NCI-H1417 (cell line): ENCODE measurements at regions not wholly inside any gene's neighbourhood (a gene's known extent, or its start where the extent isn't known, plus 50 kb on each side); places are given as distances from the start of the nearest gene placed in this dataset.

Experiments
- DNase-seq, 3 experiments: peaks; one replicate each; lab custom pipeline; 2025; lab: John Stamatoyannopoulos, UW

DNA sequence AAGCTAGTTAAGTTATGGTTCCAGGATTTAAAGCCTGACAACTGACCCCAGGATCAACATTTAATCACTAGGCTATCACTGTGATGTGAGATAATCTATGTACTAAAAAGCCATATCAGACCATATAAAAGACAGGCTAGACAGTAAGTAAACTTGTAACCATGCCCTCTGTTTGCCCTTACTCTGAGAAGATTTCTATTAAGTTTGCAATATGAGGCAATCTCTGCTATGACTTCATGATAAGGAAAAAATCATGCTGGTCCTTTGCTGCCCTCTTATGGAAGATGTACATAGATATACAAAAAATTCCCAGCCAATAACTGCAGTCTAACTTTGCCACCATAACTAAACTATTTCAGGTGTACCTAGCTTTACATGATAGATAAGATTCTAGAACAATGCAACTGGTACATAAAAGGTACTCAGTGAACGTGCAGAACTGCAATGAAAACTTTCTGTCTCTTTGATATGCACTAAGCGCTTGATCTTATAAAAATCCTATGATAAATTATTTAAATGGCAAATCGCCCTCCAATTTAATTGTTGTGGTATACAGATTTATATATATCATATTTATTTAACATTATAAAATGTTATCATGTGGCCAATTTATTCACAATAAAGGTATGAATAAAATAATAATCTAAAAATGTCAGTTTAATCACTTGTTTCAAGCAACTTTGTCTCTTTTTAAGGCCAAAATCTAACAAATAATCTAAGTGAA is 70.5 kb downstream of the FAM217A start:
- peak; percentile 4 to 63 (median 22) for DNase-seq

DNA sequence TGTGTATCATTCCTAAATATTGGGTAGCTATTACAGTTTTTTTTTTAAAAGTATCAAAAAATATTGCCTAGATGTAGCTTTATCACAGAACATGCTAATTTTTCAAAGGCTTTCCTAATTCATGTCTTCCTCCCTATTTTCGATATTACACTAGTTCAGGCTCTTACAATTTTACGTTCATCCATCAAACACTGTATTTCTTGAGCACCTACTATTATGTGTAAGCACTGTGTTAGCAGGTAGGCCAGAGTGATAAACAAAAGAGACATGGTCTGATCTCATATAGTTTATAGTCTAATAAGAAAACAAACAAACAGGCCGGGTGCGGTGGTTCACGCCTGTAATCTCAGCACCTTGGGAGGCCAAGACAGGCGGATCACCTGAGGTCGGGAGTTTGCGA is 69.5 kb downstream of the FAM217A start:
- DNase-seq, result no peak

- DNase-seq, result no peak
Observed at GRCh38 chr6:4010048-4010447, 68.9 kb downstream of the FAM217A start.

DNA sequence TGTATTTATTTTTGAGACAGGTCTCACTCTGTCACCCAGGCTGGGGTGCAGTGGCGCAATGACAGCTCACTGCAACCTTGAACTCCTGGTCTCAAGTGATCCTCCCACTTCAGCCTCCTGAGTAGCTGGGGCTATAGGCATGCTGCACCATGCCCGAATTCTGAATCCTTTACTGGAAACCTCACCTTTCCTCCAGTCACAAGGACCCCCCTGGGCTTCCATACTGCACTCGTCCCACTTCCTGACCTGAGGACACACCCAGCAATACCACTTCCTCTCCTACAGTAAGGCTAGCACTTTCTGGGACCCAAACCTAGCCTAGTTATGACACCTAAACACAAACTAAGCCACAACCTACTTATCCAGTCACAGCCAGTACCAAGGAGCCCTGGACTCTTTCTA is 68.2 kb downstream of the FAM217A start:
- no peak for DNase-seq

GRCh38 chr6:4012826-4013225 is 66.1 kb downstream of the FAM217A start:
- no peak for DNase-seq

GRCh38 chr6:4017058-4017739 is 61.7 kb downstream of the FAM217A start:
- DNase-seq, result peak in 1 of 3 experiments; percentile 62

- DNase-seq, result peak; percentile 56 to 89 (median 73)
Observed at GRCh38 chr6:4017834-4018170, 61.1 kb downstream of the FAM217A start.

DNA sequence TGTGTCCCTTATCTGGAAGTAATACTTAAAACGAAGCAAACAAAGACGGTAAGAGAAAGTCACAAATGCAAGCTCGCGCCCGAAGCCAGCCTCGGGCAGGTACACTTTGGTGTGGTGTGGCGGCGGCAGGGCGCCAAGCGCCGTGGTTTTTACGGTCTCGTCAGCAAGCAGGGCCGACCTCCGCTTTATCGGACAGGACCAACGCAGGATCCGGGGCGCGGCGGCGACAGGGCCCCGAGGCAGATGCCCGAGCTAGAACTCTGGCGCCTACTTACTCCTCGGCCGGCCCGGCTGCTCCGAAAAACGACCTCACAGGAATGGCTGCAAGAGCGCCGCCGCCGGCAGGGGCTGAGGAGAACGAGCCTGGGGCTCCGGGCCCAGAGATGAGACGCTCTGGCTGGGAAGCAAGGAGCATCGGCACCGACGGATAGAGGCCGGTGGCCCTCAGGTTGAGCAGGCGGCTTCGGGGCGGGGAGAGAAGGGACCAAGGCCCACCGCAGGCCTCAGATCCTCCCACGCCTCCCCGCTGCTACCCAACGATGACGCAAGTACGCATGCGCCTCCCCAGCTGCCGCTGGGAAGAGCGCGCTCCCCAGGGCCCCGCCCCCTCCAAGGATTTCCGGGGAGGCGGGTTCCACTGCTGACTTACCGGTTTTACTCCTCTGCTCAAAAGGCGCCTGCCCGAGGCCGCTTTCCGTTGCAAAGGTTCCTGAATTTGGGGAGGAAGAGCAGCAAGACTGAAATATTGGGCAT is 60.6 kb downstream of the FAM217A start:
- DNase-seq, result peak; percentile 97 to 98 (median 97)
